Sigmoid colon (tissue), 4 donors: ENCODE measurements at regions not wholly inside any gene's neighbourhood (a gene's known extent, or its start where the extent isn't known, plus 50 kb on each side); places are given as distances from the start of the nearest gene placed in this dataset.

Experiments used
- EP300 ChIP-seq, 4 donors: sonication (generic); formaldehyde crosslinking; IDR thresholded peaks; one replicate each; pipeline ENCODE4 v1.6.1; 2017; ENCODE audit warnings: antibody characterized with exemption in 4 of 4
- POLR2A ChIP-seq, 2 donors: fragments of 450-650 bp; IDR thresholded peaks; one replicate each; pipeline ENCODE4 v1.6.1; 2016; ENCODE audit warnings: antibody characterized with exemption in 2 of 2, mild to moderate bottlenecking in 2 of 2, moderate library complexity in 2 of 2
- POLR2AphosphoS5 ChIP-seq, 4 donors: sonication (generic); formaldehyde crosslinking; IDR thresholded peaks; one replicate each; pipeline ENCODE4 v1.6.1; 2017; ENCODE audit warnings: antibody characterized with exemption in 4 of 4
- TF ChIP-seq, protein P1 (sequence below), 4 experiments: fragments of 450-650 bp in 3 of 4; fragments of 200-600 bp in 1 of 4; IDR thresholded peaks; one replicate each; pipeline ENCODE4 v1.5.1; 2016 to 2019; ENCODE audit warnings: antibody characterized with exemption in 4 of 4, mild to moderate bottlenecking in 3 of 4, moderate library complexity in 2 of 4

GRCh38 chrX:114181195-114181594 lies 402.7 kb upstream of the HTR2C start:
- TF ChIP-seq POLR2AphosphoS5 (IDR thresholded peaks at IDR 0.05) (no peak), EP300 (IDR thresholded peaks at IDR 0.05) (no peak), POLR2A (IDR thresholded peaks at IDR 0.05) (no peak)
- TF ChIP-seq, protein P1, sequence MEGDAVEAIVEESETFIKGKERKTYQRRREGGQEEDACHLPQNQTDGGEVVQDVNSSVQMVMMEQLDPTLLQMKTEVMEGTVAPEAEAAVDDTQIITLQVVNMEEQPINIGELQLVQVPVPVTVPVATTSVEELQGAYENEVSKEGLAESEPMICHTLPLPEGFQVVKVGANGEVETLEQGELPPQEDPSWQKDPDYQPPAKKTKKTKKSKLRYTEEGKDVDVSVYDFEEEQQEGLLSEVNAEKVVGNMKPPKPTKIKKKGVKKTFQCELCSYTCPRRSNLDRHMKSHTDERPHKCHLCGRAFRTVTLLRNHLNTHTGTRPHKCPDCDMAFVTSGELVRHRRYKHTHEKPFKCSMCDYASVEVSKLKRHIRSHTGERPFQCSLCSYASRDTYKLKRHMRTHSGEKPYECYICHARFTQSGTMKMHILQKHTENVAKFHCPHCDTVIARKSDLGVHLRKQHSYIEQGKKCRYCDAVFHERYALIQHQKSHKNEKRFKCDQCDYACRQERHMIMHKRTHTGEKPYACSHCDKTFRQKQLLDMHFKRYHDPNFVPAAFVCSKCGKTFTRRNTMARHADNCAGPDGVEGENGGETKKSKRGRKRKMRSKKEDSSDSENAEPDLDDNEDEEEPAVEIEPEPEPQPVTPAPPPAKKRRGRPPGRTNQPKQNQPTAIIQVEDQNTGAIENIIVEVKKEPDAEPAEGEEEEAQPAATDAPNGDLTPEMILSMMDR (IDR thresholded peaks at IDR 0.05), result no peak
